Activated CD4-positive, alpha-beta T cell treated with anti-CD3 and anti-CD28 coated beads for 36 hours (primary cell): ENCODE measurements at regions not wholly inside any gene's neighbourhood (a gene's known extent, or its start where the extent isn't known, plus 50 kb on each side); places are given as distances from the start of the nearest gene placed in this dataset.
"Not testable (repeated sequence)": the region's sequence is repeated elsewhere in the genome, so short reads cannot be mapped to it uniquely, and the experiment has no call there.

Experiments
- ATAC-seq: fragments of 200-7000 bp; cut with Tn5 transposase; one replicate; pipeline ENCODE4 v1.10.0; 2021; ENCODE audit warnings: mild to moderate bottlenecking, moderate library complexity
- CTCF ChIA-PET: fragments of 350-600 bp; sonication (Branson Sonifier 250); formaldehyde crosslinking; loops from one replicate; lab custom pipeline; 2021; ENCODE audit warnings: antibody characterized with exemption; lab: Charles Lee
- POLR2A ChIA-PET: fragments of 350-600 bp; sonication (Branson Sonifier 250); formaldehyde crosslinking; loops from one replicate; lab custom pipeline; 2021; ENCODE audit warnings: antibody characterized with exemption, inconsistent platforms; lab: Charles Lee
- DNase-seq: peaks from one replicate; pipeline ENCODE4 v3.0.0-alpha.2; 2020
- H3K27ac Mint-ChIP-seq: one replicate; pipeline ENCODE4 v1.8.0; 2021; ENCODE audit warnings: mixed read lengths
- H3K27me3 Mint-ChIP-seq: one replicate; pipeline ENCODE4 v1.8.0; 2021; ENCODE audit warnings: mixed read lengths
- H3K36me3 Mint-ChIP-seq: one replicate; pipeline ENCODE4 v1.8.0; 2021; ENCODE audit warnings: low read depth, mixed read lengths
- H3K4me1 Mint-ChIP-seq: one replicate; pipeline ENCODE4 v1.8.0; 2021; ENCODE audit warnings: mixed read lengths
- H3K4me3 Mint-ChIP-seq: one replicate; pipeline ENCODE4 v1.8.0; 2021; ENCODE audit warnings: mild to moderate bottlenecking, moderate library complexity, mixed read lengths
- H3K9me3 Mint-ChIP-seq: one replicate; pipeline ENCODE4 v1.8.0; 2021; ENCODE audit warnings: low read depth, mixed read lengths
- intact Hi-C, 2 experiments: fragments of 100-400 bp; cut with DNase I in 1 of 2; cut with micrococcal nuclease in 1 of 2; formaldehyde crosslinking; loops; one replicate each; pipeline versions ENCODE4 v1.14.2 to v1.15.1; 2022 to 2024; cut with DNase I, micrococcal nuclease

DNA sequence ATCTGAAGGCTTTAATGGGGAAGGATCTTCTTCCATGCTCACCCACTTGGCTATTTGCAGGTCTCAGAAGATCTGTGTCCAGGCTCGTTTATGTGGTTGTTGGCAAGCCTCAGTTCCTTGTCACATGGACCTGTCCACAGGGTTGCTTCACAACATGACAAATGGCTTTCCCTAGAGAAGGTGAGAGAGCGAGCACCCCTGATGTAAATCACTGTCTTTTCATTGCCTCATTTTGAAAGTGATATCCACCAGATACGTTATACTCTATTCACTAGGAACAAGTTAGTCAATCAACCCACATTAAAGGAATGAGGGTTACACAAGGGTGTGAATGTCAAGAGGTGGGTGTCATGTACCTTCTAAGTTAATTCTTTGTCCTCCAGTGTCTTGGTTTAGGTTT lies 433.3 kb downstream of the RPS6KC1 start:
- no peaks in the 10 kb centered on the region for H3K9me3 Mint-ChIP-seq
- ChIA-PET POLR2A (no interaction called here), CTCF (no interaction called here)
- H3K4me3 Mint-ChIP-seq, result no peak overlapping the region
- H3K36me3 Mint-ChIP-seq, result no peaks in the 10 kb centered on the region
- peaks cover 11% of the 10 kb centered on the region for H3K27me3 Mint-ChIP-seq
- DNase-seq, result no peak
- no peak overlapping the region for H3K27ac Mint-ChIP-seq
- intact Hi-C loops, result no loop called here
- H3K4me1 Mint-ChIP-seq, result peaks cover 4% of the 10 kb centered on the region
- peak; percentile 78 for ATAC-seq

GRCh38 chr1:213484758-213485157 lies 433.7 kb downstream of the RPS6KC1 start:
- DNase-seq (no peak), ATAC-seq (no peak)
- Mint-ChIP-seq H3K36me3 (no peaks in the 10 kb centered on the region), H3K27me3 (peaks cover 15% of the 10 kb centered on the region), H3K27ac (no peak overlapping the region), H3K4me3 (no peak overlapping the region), H3K9me3 (no peaks in the 10 kb centered on the region), H3K4me1 (peaks cover 4% of the 10 kb centered on the region)
- CTCF ChIA-PET, result no interaction called here
- intact Hi-C loops, result no loop called here
- POLR2A ChIA-PET, result no interaction called here

DNA sequence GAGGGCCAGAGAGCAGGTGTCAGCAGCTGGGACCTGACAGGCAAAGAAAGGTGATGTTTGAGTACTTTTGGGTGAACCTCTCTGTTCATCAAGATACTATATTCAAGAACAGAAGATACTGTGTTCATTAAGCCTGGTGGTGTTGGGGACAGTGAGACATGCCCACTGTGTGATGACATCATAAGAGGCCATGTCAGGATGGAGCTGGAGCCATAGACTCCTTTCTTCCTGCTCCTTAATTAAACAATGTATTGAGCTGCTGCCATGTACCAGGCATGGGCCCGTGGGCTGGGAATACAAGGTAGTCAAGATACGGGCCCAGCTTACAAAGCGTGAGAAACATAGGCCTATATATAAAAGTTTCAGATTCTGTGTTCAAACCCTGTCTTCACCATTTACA lies 435.4 kb downstream of the RPS6KC1 start:
- Mint-ChIP-seq H3K27me3 (peaks cover 14% of the 10 kb centered on the region), H3K36me3 (no peaks in the 10 kb centered on the region), H3K4me3 (no peak overlapping the region), H3K4me1 (peaks cover 4% of the 10 kb centered on the region), H3K27ac (no peak overlapping the region), H3K9me3 (no peaks in the 10 kb centered on the region)
- DNase-seq (no peak), ATAC-seq (no peak)
- ChIA-PET CTCF (no interaction called here), POLR2A (no interaction called here)
- intact Hi-C loops, result no loop called here

DNA sequence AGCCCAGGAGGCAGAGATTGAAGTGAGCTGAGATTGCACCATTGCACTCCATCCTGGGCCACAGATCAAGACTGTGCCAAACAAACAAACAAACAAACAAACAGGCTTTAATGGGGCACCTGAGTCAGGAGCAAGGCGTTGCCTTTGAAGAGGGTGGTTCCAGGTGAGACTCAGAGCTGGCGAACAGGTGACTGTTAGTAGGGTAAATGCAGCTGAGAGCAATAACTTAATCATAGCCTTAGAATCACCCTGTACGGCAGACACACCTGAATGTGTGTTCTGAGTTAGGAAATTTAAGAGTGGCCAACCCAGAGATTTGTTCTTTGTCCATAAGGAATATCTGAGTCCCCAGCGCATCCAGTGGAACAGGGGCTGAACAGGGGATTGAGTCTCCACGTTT lies 440.4 kb downstream of the RPS6KC1 start:
- Mint-ChIP-seq H3K9me3 (no peaks in the 10 kb centered on the region), H3K27me3 (peaks cover 18% of the 10 kb centered on the region), H3K27ac (no peak overlapping the region), H3K36me3 (no peaks in the 10 kb centered on the region), H3K4me3 (no peak overlapping the region), H3K4me1 (no peaks in the 10 kb centered on the region)
- intact Hi-C loops, result no loop called here
- CTCF ChIA-PET, result no interaction called here
- POLR2A ChIA-PET, result no interaction called here
- no peak for ATAC-seq
- DNase-seq, result no peak

- ATAC-seq (no peak), DNase-seq (no peak)
- Mint-ChIP-seq H3K27me3 (peaks cover 18% of the 10 kb centered on the region), H3K4me1 (no peaks in the 10 kb centered on the region), H3K27ac (no peak overlapping the region), H3K9me3 (no peaks in the 10 kb centered on the region), H3K4me3 (no peak overlapping the region), H3K36me3 (no peaks in the 10 kb centered on the region)
- CTCF ChIA-PET, result no interaction called here
- intact Hi-C loops, result no loop called here
- POLR2A ChIA-PET, result no interaction called here
Measured at GRCh38 chr1:213492161-213493041, 441.4 kb downstream of the RPS6KC1 start.

- ATAC-seq, result no peak
- no peak for DNase-seq
- CTCF ChIA-PET, result no interaction called here
Measured at GRCh38 chr1:213499444-213499843, 448.4 kb downstream of the RPS6KC1 start.

GRCh38 chr1:213507472-213508223 lies 456.6 kb downstream of the RPS6KC1 start:
- intact Hi-C loops, result no loop called here
- Mint-ChIP-seq H3K9me3 (no peaks in the 10 kb centered on the region), H3K4me3 (no peak overlapping the region), H3K27me3 (no peaks in the 10 kb centered on the region), H3K36me3 (no peaks in the 10 kb centered on the region), H3K27ac (no peak overlapping the region), H3K4me1 (no peaks in the 10 kb centered on the region)
- POLR2A ChIA-PET, result no interaction called here
- CTCF ChIA-PET, result no interaction called here
- no peak for ATAC-seq
- no peak for DNase-seq

More at GRCh38 chr1:213499444-213499843, 448.4 kb downstream of the RPS6KC1 start:
- POLR2A ChIA-PET, result no interaction called here
- H3K4me3 Mint-ChIP-seq, result no peak overlapping the region
- peaks cover 2% of the 10 kb centered on the region for H3K27me3 Mint-ChIP-seq
- no peak overlapping the region for H3K27ac Mint-ChIP-seq
- no peaks in the 10 kb centered on the region for H3K9me3 Mint-ChIP-seq
- no peaks in the 10 kb centered on the region for H3K36me3 Mint-ChIP-seq
- H3K4me1 Mint-ChIP-seq, result no peaks in the 10 kb centered on the region
- intact Hi-C loops, result no loop called here

- Mint-ChIP-seq H3K36me3 (no peaks in the 10 kb centered on the region), H3K27ac (no peak overlapping the region), H3K27me3 (no peaks in the 10 kb centered on the region), H3K4me1 (no peaks in the 10 kb centered on the region), H3K9me3 (no peaks in the 10 kb centered on the region), H3K4me3 (no peak overlapping the region)
- CTCF ChIA-PET, result no interaction called here
- ATAC-seq (no peak), DNase-seq (no peak)
- intact Hi-C loops, result no loop called here
- POLR2A ChIA-PET, result no interaction called here
Measured at GRCh38 chr1:213511173-213511572, 460.1 kb downstream of the RPS6KC1 start.

DNA sequence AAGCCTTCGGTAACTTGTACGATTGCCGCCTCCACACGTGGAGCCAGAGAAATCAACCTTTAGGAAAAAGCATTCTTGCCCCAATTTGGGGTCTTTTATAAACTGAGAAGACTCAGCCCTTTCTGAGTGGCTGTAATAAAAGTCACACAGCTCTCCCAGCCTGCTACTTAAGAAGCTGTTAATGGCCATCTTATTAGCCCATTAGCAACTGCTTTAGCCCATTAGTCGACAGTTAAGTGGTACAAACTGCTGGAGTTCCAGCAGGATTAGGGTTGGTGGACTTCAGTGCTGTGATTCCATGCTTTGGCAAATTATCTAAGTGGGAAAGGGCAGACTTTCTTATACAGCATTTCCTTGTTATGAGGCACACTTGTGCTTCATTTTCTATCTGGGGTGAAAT lies 461.3 kb downstream of the RPS6KC1 start:
- DNase-seq (no peak), ATAC-seq (no peak)
- no peak overlapping the region for H3K4me3 Mint-ChIP-seq
- H3K9me3 Mint-ChIP-seq, result no peaks in the 10 kb centered on the region
- H3K4me1 Mint-ChIP-seq, result no peaks in the 10 kb centered on the region
- intact Hi-C loops, result loop anchor here in 1 of 2 experiments (2.0 kb wide), 1 partner anchor 46 kb away; no protein-coding TSS in a partner anchor
- no peak overlapping the region for H3K27ac Mint-ChIP-seq
- ChIA-PET CTCF (no interaction called here), POLR2A (no interaction called here)
- H3K27me3 Mint-ChIP-seq, result no peaks in the 10 kb centered on the region
- H3K36me3 Mint-ChIP-seq, result no peaks in the 10 kb centered on the region

- Mint-ChIP-seq H3K4me3 (no peak overlapping the region), H3K27ac (no peak overlapping the region), H3K36me3 (no peaks in the 10 kb centered on the region), H3K27me3 (peaks cover under 1% of the 10 kb centered on the region), H3K4me1 (no peaks in the 10 kb centered on the region), H3K9me3 (no peaks in the 10 kb centered on the region)
- ATAC-seq, result no peak
- DNase-seq, result no peak
- ChIA-PET POLR2A (no interaction called here), CTCF (no interaction called here)
- intact Hi-C loops, result loop anchor here in 1 of 2 experiments (2.0 kb wide), 1 partner anchor 46 kb away; no protein-coding TSS in a partner anchor
Measured at GRCh38 chr1:213513006-213513405, 462.0 kb downstream of the RPS6KC1 start.

- CTCF ChIA-PET, intact Hi-C loops, ATAC-seq, H3K4me1 Mint-ChIP-seq, POLR2A ChIA-PET, H3K27ac Mint-ChIP-seq, H3K9me3 Mint-ChIP-seq, H3K4me3 Mint-ChIP-seq, H3K36me3 Mint-ChIP-seq, DNase-seq: not testable (repeated sequence)
- H3K27me3 Mint-ChIP-seq, result peaks cover 10% of the 10 kb centered on the region
Measured at GRCh38 chr1:213514408-213515179, 463.6 kb downstream of the RPS6KC1 start.
